ENCODE measurements at regions not wholly inside any gene's neighbourhood (a gene's known extent, or its start where the extent isn't known, plus 50 kb on each side); places are given as distances from the start of the nearest gene placed in this dataset.
"Not testable (repeated sequence)": the region's sequence is repeated elsewhere in the genome, so short reads cannot be mapped to it uniquely, and the experiment has no call there.

GRCh38 chr14:101256266-101256665 lies 305.0 kb upstream of the DIO3 start:
- TF ChIP-seq, protein P1, sequence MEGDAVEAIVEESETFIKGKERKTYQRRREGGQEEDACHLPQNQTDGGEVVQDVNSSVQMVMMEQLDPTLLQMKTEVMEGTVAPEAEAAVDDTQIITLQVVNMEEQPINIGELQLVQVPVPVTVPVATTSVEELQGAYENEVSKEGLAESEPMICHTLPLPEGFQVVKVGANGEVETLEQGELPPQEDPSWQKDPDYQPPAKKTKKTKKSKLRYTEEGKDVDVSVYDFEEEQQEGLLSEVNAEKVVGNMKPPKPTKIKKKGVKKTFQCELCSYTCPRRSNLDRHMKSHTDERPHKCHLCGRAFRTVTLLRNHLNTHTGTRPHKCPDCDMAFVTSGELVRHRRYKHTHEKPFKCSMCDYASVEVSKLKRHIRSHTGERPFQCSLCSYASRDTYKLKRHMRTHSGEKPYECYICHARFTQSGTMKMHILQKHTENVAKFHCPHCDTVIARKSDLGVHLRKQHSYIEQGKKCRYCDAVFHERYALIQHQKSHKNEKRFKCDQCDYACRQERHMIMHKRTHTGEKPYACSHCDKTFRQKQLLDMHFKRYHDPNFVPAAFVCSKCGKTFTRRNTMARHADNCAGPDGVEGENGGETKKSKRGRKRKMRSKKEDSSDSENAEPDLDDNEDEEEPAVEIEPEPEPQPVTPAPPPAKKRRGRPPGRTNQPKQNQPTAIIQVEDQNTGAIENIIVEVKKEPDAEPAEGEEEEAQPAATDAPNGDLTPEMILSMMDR (IDR thresholded peaks at IDR 0.05): no peak
- Histone ChIP-seq H3K27ac (no peak overlapping the region), H3K4me1 (no peaks in the 10 kb centered on the region), H3K36me3 (no peaks in the 10 kb centered on the region), H3K4me3 (no peak overlapping the region), H3K9me3 (no peaks in the 10 kb centered on the region), H3K27me3 (peaks cover 7% of the 10 kb centered on the region)
- intact Hi-C loops (cut with DNase I): no loop called here
- no peak for DNase-seq
- no peak for ATAC-seq

DNA sequence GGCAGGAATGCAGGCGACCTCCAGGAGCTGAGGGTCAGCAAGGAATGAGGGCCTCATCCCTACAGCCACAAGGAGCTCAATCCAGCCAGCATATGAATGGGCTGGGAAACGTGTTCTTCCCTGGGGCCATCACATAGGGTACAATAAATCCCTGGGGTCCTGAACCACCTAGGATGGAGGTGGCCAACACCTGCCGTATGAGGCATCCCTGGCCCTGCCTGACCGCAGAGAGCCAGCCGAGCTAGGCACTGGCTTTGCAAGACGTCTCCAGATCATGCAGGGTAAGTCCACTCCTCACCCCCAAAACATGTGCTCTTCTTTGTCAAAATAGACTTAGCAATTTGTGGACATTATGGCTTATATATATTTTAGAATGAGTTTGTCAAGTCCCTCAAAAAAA lies 303.7 kb upstream of the DIO3 start:
- H3K4me3 ChIP-seq: no peak overlapping the region

DNA sequence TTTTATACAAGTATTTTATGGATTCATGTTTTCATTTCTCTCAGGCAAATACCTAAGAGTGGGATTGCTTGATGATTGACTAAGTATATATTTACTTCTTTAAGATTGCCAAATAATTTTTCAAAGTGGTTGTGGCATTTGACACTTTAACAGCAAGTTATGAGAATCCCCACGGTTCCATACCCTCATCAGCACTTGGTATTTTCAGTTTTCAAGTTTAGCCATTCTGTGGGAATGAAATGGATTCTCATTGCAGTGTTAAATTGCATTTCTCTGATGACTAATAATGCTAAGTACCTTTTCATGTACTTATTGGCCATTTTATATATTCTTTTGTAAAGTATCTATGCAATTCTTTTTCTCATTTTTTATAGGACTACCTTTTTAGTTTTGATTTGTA lies 301.5 kb upstream of the DIO3 start:
- no peaks in the 10 kb centered on the region for H3K36me3 ChIP-seq
- intact Hi-C loops (cut with DNase I): no loop called here
- H3K4me1 ChIP-seq: no peaks in the 10 kb centered on the region
- no peak overlapping the region for H3K27ac ChIP-seq
- DNase-seq (no peak), ATAC-seq (no peak)
- TF ChIP-seq, protein P1 (IDR thresholded peaks at IDR 0.05): no peak
- H3K27me3 ChIP-seq: peaks cover 7% of the 10 kb centered on the region
- no peak overlapping the region for H3K4me3 ChIP-seq
- no peaks in the 10 kb centered on the region for H3K9me3 ChIP-seq

More for the DNA sequence above, 303.7 kb upstream of the DIO3 start:
- Histone ChIP-seq H3K27me3 (peaks cover 7% of the 10 kb centered on the region), H3K9me3 (no peaks in the 10 kb centered on the region), H3K27ac (no peak overlapping the region), H3K36me3 (no peaks in the 10 kb centered on the region), H3K4me1 (no peaks in the 10 kb centered on the region)
- TF ChIP-seq, protein P1 (IDR thresholded peaks at IDR 0.05): no peak
- intact Hi-C loops (cut with DNase I): no loop called here
- no peak for DNase-seq
- ATAC-seq: peak; percentile 22

DNA sequence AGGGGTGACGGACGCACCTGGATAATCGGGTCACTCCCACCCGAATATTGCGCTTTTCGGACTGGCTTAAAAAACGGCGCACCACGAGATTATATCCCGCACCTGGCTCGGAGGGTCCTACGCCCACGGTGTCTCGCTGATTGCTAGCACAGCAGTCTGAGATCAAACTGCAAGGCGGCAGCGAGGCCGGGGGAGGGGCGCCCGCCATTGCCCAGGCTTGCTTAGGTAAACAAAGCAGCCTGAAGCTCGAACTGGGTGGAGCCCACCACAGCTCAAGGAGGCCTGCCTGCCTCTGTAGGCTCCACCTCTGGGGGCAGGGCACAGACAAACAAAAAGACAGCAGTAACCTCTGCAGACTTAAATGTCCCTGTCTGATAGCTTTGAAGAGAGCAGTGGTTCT lies 294.9 kb upstream of the DIO3 start:
- H3K9me3 ChIP-seq; H3K36me3 ChIP-seq; intact Hi-C loops (cut with DNase I); ATAC-seq; H3K4me1 ChIP-seq; H3K4me3 ChIP-seq; DNase-seq; H3K27ac ChIP-seq; H3K27me3 ChIP-seq: not testable (repeated sequence)

DNA sequence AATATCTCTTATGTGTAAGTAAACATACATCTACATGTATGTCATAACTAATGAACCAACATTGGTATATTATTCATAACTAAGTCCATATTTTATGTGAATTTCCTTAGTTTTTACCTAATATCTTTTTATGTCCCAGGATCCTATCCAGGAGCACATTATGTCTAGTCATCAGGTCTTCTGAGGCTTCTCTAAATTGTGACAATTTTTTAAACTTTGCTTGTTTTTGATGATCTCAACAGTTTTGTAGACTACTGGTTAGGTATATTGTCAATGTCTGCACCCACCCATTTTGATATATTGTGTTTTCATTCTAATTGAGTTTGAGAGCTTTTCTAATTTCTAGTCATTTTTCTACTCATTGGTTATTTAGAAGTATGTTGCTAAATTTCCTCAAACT lies 288.2 kb upstream of the DIO3 start:
- H3K27ac ChIP-seq: no peak overlapping the region
- no peaks in the 10 kb centered on the region for H3K36me3 ChIP-seq
- ATAC-seq (no peak), DNase-seq (no peak)
- no peaks in the 10 kb centered on the region for H3K9me3 ChIP-seq
- no peaks in the 10 kb centered on the region for H3K4me1 ChIP-seq
- no peak overlapping the region for H3K4me3 ChIP-seq
- no peaks in the 10 kb centered on the region for H3K27me3 ChIP-seq
- intact Hi-C loops (cut with DNase I): no loop called here
- TF ChIP-seq, protein P1 (IDR thresholded peaks at IDR 0.05): no peak

- no peaks in the 10 kb centered on the region for H3K36me3 ChIP-seq
- H3K4me3 ChIP-seq: no peak overlapping the region
- H3K27ac ChIP-seq: no peak overlapping the region
- no peak for ATAC-seq
- no peaks in the 10 kb centered on the region for H3K9me3 ChIP-seq
- no peak for DNase-seq
- no peaks in the 10 kb centered on the region for H3K27me3 ChIP-seq
- TF ChIP-seq, protein P1 (IDR thresholded peaks at IDR 0.05): no peak
- no peaks in the 10 kb centered on the region for H3K4me1 ChIP-seq
- intact Hi-C loops (cut with DNase I): no loop called here
These were observed 284.8 kb upstream of the DIO3 start for GRCh38 chr14:101276309-101277091.

All from upper lobe of right lung (tissue), 1 donor.